Gastroesophageal sphincter (tissue), 3 donors: ENCODE measurements at regions not wholly inside any gene's neighbourhood (a gene's known extent, or its start where the extent isn't known, plus 50 kb on each side); places are given as distances from the start of the nearest gene placed in this dataset.

Source experiments
- CTCF ChIP-seq, 4 experiments: fragments of 200-600 bp in 2 of 4; fragments of 450-650 bp in 2 of 4; sonication (generic) in 1 of 4; IDR thresholded peaks; one replicate each; pipeline ENCODE4 v1.5.1; 2017 to 2019; ENCODE audit warnings: antibody characterized with exemption in 4 of 4, mild to moderate bottlenecking in 2 of 4, moderate library complexity in 2 of 4
- POLR2A ChIP-seq, 2 donors: fragments of 450-650 bp; IDR thresholded peaks; one replicate each; pipeline ENCODE4 v1.6.1; 2017; ENCODE audit warnings: antibody characterized with exemption in 2 of 2, mild to moderate bottlenecking in 2 of 2, moderate library complexity in 1 of 2
- POLR2AphosphoS5 ChIP-seq: sonication (generic); formaldehyde crosslinking; IDR thresholded peaks from one replicate; pipeline ENCODE4 v1.6.1; 2017; ENCODE audit warnings: antibody characterized with exemption

GRCh38 chr7:90025771-90026170 lies 128.5 kb upstream of the STEAP1 start:
- no peak for TF ChIP-seq POLR2A (IDR thresholded peaks at IDR 0.05)
- TF ChIP-seq CTCF (IDR thresholded peaks at IDR 0.05): no peak
- TF ChIP-seq POLR2AphosphoS5: no peak
